Left renal pelvis (tissue), 4 donors: ENCODE measurements at regions not wholly inside any gene's neighbourhood (a gene's known extent, or its start where the extent isn't known, plus 50 kb on each side); places are given as distances from the start of the nearest gene placed in this dataset.
"Not testable (repeated sequence)": the region's sequence is repeated elsewhere in the genome, so short reads cannot be mapped to it uniquely, and the experiment has no call there.

Experiments
- DNase-seq, 4 donors: peaks; one replicate each; pipeline ENCODE4 v3.0.0-alpha.2; 2013; ENCODE audit warnings: low read depth in 4 of 4, low spot score in 3 of 4

GRCh38 chr5:124522992-124523391, 223.4 kb downstream of the ZNF608 start:
- no peak for DNase-seq

- no peak for DNase-seq
These were observed 224.8 kb downstream of the ZNF608 start for GRCh38 chr5:124521461-124522230.

- DNase-seq, result no peak
These were observed 227.0 kb downstream of the ZNF608 start for GRCh38 chr5:124519396-124519795.

GRCh38 chr5:124516567-124516966, 229.9 kb downstream of the ZNF608 start:
- DNase-seq, result no peak

- no peak for DNase-seq
These were observed 230.8 kb downstream of the ZNF608 start for GRCh38 chr5:124515497-124516245.

GRCh38 chr5:124514956-124515355, 231.5 kb downstream of the ZNF608 start:
- DNase-seq, result no peak

- no peak for DNase-seq
These were observed 233.3 kb downstream of the ZNF608 start for GRCh38 chr5:124512952-124513632.

GRCh38 chr5:124512236-124512635, 234.2 kb downstream of the ZNF608 start:
- no peak for DNase-seq

- no peak for DNase-seq
These were observed 234.6 kb downstream of the ZNF608 start for GRCh38 chr5:124511791-124512190.

GRCh38 chr5:124507688-124508087, 238.8 kb downstream of the ZNF608 start:
- no peak for DNase-seq

- DNase-seq, result no peak
These were observed 242.1 kb downstream of the ZNF608 start for GRCh38 chr5:124504081-124504916.

- no peak for DNase-seq
These were observed 243.9 kb downstream of the ZNF608 start for GRCh38 chr5:124502551-124502950.

GRCh38 chr5:124499818-124500217, 246.6 kb downstream of the ZNF608 start:
- not testable (repeated sequence) for DNase-seq

GRCh38 chr5:124496968-124497367, 249.5 kb downstream of the ZNF608 start:
- DNase-seq, result not testable (repeated sequence)

- DNase-seq, result no peak
These were observed 251.8 kb downstream of the ZNF608 start for GRCh38 chr5:124494540-124495116.

- no peak for DNase-seq
These were observed 253.8 kb downstream of the ZNF608 start for GRCh38 chr5:124492444-124493224.

- DNase-seq, result not testable (repeated sequence)
These were observed 256.1 kb downstream of the ZNF608 start for GRCh38 chr5:124490315-124490714.

- no peak for DNase-seq
These were observed 265.0 kb downstream of the ZNF608 start for GRCh38 chr5:124481419-124481818.

GRCh38 chr5:124480964-124481363, 265.5 kb downstream of the ZNF608 start:
- DNase-seq, result no peak
